HG03439 (cell line): ENCODE measurements at regions not wholly inside any gene's neighbourhood (a gene's known extent, or its start where the extent isn't known, plus 50 kb on each side); places are given as distances from the start of the nearest gene placed in this dataset.

Source experiments
- ATAC-seq: cut with Tn5 transposase; IDR thresholded peaks from one replicate; pipeline ENCODE4 v1.9.1; 2021; ENCODE audit warnings: mild to moderate bottlenecking, moderate library complexity; ENCODE audit not compliant: unreplicated experiment

DNA sequence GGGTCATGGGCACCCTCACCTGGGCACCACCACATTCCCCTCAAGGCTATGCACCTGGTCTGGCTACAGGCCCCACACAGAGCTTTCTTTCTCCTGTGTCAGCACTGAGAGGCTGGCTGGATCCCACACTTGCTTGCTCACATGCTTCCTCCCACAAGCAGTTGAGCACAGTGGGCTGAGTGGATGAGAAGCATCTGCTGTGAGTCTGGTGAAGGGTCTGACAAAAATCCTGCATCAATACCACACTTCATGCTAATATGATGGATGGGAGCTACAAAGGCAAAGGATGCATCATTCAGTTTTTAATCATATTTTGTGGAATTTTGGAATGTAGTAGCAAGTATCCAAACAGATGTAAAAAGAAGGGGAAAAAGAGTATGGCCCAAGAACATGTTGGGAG is 830.8 kb upstream of the PTPRD start:
- no peak for ATAC-seq

DNA sequence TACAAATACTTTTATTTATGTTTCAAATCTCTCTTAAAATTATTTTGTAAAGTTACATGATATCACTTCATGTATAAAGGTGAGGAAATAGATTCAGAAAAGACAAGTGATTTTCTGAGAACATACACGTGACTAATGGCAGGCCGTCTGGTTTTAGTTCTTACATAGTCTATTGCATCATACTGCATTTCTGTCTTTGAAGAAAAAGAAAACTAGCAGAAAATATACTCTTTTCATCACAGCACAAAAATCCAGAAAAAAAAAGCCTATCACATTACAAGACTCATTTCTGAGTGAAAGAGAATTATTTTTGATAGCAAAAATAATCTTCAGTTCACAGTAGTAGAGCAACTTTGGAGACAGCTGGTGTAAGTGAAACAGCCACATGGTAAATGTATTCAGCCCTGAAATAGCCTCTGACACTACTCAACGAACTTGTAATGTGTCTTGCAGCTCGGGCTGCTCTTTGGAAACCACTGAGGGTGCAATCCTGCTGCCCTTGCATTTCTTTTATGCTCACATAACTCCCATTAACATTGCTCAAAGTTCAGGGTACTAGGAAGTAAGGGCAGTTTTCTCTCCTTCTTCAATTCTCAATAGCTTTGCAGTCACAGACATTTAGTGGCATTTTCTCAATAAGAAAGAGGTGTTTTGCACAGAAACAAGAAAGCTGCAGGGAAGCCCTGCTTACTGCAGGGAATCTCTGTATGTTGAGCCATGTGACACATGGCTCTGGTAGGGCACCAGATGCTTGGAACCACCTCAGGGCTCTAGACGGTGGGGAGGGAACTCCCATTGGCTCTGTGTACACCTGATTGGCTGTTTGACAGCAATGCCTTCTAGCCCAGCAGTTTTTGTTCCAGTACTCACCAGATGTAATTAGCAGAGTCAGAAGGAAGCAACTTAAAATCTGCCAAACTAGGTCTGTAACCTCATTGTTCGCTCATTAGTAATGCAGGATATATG is 845.3 kb upstream of the PTPRD start:
- no peak for ATAC-seq

DNA sequence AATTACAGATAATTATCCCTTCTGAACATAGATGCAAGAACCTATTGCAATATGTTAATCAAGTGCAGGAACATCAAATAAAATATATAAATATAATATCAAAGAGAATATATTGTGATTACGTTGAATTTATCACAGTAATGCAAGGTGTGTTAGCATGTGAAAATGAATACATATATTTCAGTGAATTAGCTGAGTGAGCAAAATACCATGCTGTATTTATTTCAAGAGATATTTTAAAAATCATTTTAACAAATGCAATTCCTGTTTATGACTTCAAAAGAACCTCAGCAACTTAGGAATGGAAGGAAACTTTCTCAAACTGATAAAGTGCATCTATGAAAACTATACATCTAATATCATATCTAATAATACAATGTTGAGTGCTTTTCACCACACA is 856.9 kb upstream of the PTPRD start:
- ATAC-seq = no peak

DNA sequence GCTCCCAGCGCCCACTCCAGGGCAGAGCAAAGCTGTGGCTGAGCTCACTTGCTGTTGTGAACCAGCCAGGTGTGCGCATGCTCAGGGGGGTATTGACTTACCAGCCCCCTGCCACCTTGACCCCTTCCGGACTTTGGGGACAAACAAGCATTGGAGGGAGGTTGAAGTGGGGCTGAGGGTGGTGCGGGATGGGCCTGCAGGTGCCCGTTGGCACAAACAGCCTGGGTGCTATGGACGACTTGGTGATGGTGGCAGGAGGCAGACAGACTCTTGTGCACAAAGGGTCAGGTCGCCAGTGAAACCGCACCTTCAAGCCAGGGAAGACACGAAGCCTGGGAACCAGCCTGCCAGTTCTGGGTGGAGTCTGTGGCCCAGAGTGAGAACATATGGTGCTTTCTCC is 858.5 kb upstream of the PTPRD start:
- no peak for ATAC-seq

DNA sequence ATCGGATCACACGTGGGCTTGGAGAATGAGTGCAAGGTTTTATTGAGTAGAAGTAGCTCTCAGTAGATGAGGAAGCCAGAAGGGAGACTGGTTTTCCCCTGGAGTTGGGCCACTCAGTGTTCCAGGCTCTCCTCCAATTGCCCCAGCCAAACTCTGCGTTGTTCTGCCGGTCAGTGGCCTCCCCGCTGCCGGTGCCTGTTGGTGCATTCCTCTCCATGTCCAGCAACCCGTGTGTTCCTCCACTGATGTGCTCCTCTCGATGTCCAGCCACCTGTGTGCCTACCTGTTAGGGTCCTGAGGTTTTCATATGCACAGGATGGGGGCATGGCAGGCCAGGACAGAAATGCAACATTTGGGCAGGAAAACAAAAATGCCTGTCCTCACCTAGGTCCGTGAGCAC is 888.0 kb upstream of the PTPRD start:
- no peak for ATAC-seq

DNA sequence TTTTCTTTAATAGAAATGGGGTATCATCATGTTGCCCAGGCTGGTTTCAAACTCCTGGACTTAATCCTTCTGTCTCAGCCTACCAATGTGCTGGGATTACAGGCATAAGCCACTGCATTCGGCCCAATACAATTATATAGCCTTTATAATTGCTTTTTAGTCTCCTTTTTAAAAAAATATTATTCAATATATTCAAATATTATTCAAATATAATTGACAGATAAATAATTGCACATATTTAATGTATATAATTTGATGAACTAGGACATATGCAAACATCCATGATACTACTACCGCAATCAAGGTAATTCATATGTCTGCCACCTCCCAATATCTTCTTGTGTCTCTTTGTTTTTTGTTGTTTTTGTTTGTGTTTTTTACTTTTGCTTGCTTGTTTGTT is 894.2 kb upstream of the PTPRD start:
- no peak for ATAC-seq

DNA sequence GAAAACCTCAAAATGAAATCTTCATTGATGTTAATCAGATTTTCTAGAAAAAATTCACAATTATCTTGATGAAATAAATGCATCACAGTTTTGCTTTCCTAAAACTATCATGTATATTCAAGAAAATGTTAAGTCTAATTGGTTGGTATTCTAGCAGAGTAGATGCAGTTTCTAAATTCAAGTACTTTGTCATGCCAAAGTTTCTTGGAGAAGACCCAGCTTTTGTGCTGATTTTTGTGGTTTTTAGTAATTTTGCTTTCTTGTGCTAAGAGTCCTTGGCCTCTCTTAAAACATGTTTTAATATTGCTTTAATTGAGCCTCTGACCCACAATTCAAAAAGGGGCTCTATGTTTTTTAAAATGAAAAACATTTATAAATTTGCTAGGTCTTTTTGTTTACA is 924.8 kb upstream of the PTPRD start:
- no peak for ATAC-seq

DNA sequence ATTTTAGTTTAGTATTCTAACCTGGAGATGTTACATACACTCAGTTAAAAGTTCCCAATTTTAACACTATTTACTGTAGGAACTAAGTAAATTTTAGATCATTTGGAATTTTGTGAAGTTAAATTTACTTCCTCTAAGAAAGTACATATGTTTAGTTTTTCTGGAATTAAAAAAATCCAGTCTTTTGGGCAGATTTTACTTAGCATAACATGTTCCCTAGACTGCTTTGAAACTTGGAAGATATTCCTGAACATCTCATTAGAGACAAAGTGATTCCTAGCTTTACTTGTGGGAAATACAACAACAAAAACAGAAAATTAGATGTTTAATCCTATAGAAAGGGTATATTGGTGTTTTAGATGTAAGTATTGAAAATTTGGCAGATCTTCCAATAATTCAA is 930.0 kb upstream of the PTPRD start:
- no peak for ATAC-seq

DNA sequence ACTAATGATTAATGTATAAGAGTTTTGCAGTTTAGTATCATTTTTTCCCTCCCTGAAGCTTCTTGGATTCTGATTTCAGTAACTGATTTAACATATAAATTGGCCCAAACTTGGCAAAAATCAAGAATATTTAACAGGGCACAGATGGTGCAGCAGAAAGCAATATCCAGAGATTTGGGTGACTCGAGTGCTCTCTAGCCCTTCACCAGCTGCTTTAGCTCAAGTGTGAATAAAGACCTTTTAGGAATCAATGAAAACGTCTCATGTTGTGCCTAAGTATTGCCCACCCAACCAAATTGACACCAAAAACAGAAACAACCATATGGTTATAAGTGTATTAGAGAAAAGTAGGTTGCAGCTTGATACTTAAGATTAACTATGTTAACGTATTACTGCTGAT is 933.4 kb upstream of the PTPRD start:
- no peak for ATAC-seq

DNA sequence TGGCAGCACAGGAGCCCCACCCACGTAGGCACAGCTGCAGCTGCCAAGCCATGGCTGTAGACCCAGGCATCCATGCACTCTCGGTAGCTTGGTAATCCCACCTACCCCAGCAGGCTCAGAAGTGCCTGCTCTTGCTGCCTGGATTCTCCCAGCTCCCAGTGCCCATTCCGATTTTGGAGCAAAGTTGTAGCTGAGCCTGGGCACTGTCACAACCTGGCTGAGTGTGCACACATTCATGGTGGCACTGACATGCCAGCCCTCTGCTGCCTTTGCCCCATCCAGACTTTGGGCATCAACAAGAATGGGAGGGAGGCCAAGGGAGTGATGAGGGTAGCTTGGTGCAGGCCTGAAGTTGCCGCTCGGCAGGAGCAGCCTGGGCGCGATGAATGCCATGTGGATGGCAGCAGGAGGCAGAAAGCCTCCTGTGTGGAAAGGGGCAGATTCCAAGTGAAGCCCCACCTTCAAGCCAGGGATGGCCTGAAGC is 936.6 kb upstream of the PTPRD start:
- no peak for ATAC-seq

DNA sequence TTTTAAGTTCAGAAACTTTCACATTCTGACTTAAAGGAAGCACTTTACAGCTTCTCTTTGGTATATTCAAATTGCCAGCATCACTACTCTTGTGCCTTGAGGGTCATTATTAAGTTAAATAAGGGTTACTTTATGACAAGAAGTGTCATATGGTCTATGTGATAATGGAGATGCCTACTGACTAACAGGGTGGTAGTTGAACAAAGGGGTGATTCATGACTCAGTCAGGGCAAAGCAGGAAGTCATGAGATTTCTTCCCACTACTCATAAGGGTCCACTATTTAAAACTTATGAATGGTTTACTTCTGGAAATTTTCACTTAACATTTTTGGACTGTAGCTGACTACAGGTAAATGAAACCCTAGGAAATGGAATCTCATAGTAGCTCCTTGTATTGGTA is 938.3 kb upstream of the PTPRD start:
- no peak for ATAC-seq

DNA sequence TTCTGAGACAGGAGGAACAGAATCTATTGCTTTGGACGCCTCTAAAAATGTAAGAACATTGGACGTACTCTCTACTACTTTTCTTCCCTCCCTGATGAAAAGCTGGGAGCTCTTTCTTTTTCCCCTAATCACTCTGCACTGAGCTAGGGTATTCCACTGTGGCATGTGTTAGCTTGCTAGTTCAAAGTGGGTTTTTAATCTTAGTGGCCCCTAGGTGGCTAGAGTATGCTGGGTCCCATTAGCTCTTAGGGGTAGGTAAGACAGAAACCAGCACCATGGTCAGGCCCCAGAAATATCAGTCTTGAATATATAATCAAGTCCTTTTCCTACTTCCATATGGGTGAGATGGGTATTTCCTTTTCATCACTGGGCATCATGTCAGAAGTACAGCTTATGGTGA is 945.2 kb upstream of the PTPRD start:
- ATAC-seq = no peak

DNA sequence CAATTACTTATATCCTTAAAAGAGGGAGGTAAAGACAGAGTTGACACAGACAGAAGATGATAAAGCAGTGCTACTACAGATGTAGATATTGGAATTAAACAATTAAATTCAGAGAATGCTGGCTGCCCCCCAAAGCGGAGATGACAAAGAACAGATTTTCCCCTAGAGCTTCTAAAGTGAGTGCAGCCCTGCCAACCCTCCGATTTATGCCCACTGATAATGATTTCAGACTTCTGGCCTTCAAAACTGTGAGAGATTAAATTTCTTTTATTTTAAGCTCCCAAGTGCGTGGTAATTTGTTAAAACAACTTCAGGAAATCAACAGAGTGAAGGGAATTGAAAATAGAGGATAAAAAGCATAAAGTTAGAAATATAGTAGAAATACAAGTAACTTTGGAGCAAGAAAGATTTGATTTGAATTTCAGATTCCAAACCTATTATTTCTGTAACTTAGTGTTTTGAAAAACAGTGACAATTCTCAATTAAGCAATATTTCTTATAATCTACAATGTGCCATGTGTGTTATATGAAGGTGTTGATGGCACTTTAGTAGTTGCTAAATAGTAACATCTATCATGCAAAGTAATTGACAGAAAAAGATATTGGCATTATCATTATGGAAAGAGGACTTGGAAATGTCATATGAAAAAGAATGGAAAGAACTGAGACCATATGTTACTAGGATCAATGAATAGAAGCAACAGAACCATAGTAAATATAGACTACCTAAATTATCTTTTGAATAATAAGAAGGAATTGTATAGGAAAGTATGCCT is 946.4 kb upstream of the PTPRD start:
- ATAC-seq = no peak

DNA sequence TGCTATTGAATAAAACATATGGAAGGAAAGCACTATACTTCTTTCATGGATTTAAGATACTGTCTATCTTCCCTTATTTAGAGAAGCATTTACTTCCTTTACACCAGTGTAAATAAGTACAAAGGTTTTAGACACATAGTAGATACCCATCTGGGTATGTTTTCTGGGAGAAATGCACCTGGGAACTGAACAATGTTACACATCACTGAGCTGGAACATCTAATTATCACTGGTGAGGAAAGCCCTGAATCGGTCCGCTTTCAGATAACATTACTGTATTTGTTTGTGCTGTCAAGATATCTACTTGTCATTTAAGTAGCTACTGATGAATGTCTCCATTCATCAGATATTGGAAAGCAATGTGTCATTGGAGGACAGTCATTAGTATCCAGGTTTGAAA is 964.7 kb upstream of the PTPRD start:
- ATAC-seq = no peak

DNA sequence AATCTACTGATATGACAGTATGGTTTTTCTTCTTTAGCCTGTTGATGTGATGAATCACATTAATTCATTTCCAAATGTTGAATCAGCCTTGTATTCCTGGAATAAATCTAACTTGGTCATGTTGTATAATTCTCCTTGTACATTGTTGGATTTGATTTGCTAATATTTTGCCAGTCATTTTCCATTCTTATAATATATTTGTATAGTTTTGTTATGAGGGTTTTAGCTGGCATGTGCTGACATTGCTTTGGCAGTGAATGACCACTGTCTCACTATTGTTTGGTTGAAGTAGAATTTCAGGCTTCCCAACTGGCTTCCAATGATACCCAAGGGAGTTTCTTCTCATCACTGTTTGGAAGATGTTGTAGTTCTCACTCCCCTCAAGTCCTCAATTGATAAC is 983.0 kb upstream of the PTPRD start:
- no peak for ATAC-seq

DNA sequence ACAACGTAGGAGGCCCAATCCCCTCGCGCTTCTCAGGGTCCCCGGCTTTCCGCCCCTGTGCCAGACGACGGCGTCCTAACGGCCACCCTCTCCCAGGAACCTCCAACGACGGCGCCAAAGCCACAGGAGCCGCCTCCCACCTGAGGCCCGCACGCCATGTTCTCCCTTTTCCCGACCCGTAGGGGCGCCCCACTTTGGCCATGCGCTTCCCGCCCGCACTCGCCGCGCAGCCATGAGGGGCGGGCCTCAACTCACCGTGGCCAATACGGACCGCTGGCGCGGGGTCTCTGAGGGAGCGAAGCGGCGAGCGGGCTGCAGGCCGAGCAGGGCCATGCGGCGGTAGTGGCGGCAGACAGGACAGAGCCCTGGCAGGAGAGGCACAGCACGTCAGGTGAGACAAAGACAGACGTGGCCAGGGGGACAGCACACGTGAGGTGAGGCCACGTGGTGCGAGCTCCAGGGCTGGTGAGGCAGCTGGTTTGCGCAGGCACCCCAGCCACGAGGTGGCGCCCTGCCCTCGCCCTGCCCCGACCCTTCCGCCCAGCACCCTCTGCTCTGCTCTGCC is 1005.5 kb upstream of the PTPRD start:
- ATAC-seq = no peak

DNA sequence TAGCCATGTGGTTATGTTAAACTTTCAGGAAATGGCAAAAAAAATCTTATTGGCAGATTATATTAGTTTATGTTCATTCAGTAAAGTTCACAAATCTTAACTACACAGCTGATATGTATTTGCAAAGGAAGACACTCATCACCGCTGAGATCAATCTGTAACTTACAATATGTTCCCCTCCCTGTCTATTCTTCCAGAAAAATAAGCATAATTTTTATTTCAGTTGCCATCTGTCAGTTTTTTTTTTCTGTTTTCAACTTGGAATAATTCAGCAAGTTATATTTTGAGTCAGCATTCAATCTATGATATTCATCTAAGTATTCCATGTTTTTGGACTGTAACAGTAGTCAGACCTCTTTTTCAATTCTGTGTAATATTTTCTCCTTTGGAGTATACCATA is 1019.9 kb upstream of the PTPRD start:
- no peak for ATAC-seq

DNA sequence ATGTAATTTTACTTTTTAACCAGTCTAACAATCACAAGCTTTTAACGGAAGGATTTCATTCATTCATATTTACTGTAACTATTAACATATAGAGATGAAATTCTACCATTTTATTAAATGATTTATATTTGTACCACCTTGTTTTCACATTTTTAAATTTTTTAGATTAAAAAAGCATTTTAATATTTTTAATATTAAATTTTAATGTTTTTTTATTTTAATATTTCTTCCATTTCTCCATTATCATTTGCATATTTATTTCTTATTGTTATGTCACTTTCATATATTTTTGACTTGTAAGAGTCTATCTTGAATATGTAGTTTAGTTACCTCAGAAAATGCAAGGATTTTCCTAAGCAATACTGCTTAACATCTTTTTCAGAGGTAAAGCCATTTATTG is 1034.0 kb upstream of the PTPRD start:
- no peak for ATAC-seq

DNA sequence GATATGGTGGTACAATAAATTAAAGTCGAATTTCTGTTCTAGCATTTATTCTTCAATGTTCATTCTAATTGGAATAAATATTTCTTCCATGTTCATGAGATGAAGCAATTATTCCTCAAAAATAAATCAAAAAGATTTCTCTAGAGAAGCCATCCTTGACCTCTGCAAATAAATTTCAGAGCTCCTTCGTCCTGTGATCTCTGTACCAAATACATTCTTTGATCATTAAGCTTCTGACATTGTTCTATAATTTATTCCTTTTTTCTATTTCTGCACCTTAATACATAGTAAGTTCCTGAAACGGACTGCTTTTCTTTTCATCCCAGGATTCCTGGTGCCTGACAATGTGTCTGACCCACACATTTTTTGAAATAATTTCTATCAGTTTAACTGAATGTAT is 1039.3 kb upstream of the TYRP1 start:
- ATAC-seq = no peak

DNA sequence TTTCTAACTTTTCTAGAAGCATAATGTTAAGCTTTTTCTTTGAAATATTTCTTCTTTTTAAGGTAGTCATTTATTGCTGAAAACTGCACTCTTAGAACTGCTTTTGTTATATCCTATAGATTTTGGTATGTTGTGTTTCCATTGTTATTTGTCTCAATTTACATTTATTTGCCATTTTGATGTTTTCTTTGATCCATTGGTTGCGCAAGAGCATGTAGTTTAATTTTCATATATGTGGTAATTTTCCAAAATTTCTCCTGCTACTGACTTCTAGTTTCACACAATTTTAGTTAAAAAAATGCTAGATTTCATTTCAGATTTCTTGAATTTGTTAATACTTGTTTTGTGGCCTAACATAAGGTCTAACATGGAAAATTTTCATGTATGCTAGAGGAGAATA is 1029.3 kb upstream of the TYRP1 start:
- ATAC-seq = no peak

DNA sequence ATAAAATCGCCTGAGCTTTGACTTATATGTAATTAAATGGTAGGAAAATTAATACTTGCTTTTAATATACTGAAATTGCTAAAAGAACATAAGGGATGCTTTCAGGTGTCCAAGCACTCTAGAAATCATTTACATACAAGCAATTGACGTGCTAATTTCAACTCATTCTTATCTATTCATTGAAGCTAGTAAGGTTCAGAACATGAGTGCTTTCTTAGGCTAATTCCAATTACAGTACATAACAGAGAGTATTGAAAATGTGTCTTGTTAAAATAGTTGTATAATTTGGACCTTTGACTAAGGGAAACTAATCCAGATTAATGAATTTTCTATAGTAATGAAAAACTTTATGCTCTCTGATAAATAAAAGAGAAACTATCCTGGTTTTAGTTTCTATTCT is 1016.4 kb upstream of the TYRP1 start:
- ATAC-seq = no peak

DNA sequence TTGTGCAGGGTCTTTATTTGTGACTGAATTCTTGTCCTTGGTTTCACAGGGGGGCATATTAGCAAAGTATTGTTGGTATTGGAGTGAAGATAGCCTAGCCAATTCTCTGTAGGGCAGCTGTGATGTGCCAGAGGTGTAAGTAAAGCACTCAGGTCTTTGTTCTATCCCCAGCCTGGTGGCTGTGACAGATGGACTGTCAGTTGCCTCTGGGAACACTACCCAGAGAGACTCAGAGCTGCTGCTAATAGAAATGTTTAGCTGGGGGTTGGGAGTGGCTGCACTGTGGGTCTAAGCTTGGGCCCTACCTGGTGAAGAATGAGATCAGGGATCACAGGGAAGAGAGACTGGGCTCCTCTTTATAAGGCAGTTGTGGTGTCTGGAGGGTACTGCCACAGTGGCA is 1006.5 kb upstream of the TYRP1 start:
- ATAC-seq = no peak
